Activated naive CD4-positive, alpha-beta T cell treated with anti-CD3 and anti-CD28 coated beads, Interleukin-2, amount 50 U/mL, for 72 hours (primary cell): ENCODE measurements at regions not wholly inside any gene's neighbourhood (a gene's known extent, or its start where the extent isn't known, plus 50 kb on each side); places are given as distances from the start of the nearest gene placed in this dataset.

Experiments used
- ATAC-seq, 2 donors: fragments of 150-1000 bp; cut with Tn5 transposase; 2 replicates each; pipeline ENCODE4 v1.10.0; 2021; ENCODE audit warnings: mild to moderate bottlenecking in 2 of 2, moderate library complexity in 2 of 2
- DNase-seq, 2 donors: peaks; one replicate each; pipeline ENCODE4 v3.0.0; 2021 to 2022; ENCODE audit warnings: low spot score in 2 of 2
- H3K27ac Mint-ChIP-seq, 2 donors: one replicate each; pipeline ENCODE4 v1.8.0; 2022; ENCODE audit warnings: mild to moderate bottlenecking in 2 of 2, mixed read lengths in 2 of 2
- H3K36me3 Mint-ChIP-seq, 2 donors: one replicate each; pipeline ENCODE4 v1.8.0; 2022; ENCODE audit warnings: mixed read lengths in 2 of 2
- H3K9me3 Mint-ChIP-seq, 2 donors: one replicate each; pipeline ENCODE4 v1.8.0; 2022; ENCODE audit warnings: mixed read lengths in 2 of 2

DNA sequence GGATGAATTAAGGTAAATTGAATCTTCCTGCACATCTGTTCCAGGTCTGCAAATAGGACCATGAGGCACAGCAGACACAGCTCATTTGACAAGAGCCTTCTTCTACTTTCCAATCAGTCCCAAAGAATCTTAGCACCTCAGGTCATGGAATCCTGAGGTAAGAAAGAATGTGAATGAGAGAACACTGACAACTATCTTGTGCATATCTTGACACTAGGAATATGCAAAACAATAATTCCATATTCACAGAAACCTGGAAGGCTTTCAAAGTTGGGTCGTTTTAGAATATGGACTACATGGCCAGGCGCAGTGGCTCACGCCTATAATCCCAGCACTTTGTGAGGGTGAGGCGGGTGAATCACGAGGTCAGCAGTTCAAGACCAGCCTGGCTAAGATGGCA is 1009.4 kb upstream of the GOT2 start:
- DNase-seq (no peak), ATAC-seq (no peak)
- Mint-ChIP-seq H3K27ac (no peak overlapping the region), H3K9me3 (peaks cover 8 to 11% of the 10 kb centered on the region in 2 donors), H3K36me3 (no peaks in the 10 kb centered on the region)

DNA sequence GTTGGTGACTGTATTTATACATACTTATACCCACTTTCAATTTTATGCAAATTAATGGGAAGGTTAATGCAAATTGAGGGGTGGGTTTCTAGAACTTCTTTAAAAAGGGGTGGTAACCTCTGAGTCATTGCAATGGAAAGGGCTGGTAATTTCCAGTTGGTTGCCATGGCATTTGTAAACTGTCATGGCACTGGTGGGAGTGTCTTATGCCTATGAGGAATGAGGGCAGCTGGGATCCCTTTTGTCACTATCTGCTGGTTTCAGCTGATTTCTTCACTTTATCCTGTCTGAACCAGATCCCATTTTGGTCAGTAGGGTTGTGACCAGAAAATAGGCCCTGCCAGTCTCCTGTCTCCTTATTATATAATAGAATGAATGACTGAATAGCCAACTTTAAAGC is 1006.7 kb upstream of the GOT2 start:
- peaks cover 3 to 6% of the 10 kb centered on the region in 2 donors for H3K9me3 Mint-ChIP-seq
- H3K36me3 Mint-ChIP-seq, result no peaks in the 10 kb centered on the region
- H3K27ac Mint-ChIP-seq, result no peak overlapping the region
- DNase-seq, result no peak
- ATAC-seq, result no peak

DNA sequence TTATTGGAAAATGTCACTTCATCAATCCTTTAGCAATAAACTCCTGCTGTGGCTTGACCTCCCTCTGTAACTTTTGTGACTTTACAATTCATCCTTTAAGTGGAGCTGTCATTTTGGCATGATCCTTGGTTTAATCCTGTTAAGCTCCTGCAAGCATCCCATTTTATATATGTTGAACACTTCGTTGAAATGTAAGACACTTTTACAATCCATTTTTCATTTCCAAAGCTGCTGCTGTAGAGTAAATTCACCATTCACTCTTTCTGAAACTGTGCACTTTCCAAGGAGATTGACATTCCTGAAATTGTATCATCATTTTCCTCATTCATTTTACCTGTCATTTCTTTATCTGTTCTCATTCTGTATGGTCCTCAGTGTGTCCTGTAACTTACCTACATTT is 1003.2 kb upstream of the GOT2 start:
- Mint-ChIP-seq H3K27ac (no peak overlapping the region), H3K36me3 (no peaks in the 10 kb centered on the region), H3K9me3 (peaks cover 2 to 9% of the 10 kb centered on the region in 2 donors)
- no peak for DNase-seq
- ATAC-seq, result no peak

DNA sequence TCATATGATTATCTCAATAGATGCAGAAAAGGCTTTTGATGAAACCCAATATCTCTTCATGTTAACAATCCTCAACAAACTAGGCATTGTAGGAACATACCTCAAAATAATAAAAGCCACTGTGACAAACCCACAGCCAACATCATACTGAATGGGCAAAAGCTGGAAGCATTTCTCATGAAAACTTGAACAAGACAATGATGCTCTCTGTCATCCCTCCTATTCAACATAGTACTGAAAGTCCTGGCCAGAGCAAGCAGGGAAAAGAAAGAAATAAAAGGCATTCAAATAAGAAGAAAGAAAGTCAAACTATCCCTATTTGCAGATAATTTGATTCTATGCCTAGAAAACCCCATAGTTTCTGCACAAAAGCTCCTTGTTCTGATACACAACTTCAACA is 999.2 kb upstream of the GOT2 start:
- peaks cover 9 to 30% of the 10 kb centered on the region in 2 donors for H3K9me3 Mint-ChIP-seq
- ATAC-seq, result no peak
- no peak for DNase-seq
- no peak overlapping the region for H3K27ac Mint-ChIP-seq
- H3K36me3 Mint-ChIP-seq, result no peaks in the 10 kb centered on the region

DNA sequence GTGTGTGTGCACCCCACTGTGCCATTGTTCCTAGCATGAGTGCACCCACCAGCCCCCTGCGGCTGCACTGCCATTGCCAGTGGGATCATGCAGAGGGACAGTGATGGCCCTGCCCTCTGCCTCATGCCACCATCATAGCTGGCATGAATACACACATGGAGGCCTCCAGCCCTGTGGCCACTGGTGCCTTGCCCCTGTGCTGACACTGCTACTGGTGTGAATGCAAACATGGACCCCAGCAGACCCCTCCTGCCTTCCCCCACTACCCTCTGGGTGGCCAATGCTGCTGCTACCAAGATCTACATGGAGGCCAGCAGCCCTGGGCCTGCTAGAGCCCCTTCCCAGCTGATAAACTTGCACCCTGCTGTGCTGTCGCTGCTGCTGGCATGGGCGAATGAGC is 995.5 kb upstream of the GOT2 start:
- ATAC-seq (no peak), DNase-seq (no peak)
- Mint-ChIP-seq H3K9me3 (peaks cover 15 to 30% of the 10 kb centered on the region in 2 donors), H3K27ac (no peak overlapping the region), H3K36me3 (no peaks in the 10 kb centered on the region)

DNA sequence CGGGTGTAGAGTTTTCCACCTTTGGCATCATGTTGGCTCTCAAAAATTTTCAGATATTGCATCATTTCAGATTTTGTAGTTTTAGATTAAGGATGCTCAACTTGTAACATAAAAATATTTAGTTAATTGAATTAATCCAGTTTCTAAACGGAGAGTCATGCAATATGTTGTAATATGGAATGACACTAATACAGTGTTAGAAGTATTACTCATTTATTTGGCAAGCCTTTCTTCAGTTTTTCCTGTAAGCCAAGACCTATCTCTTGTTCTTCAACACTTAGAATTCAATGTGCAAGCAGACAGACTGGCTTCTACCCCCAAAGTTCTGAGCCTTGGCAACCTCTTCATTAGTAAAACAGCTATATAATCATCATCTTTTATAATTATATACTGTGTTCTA is 985.0 kb upstream of the GOT2 start:
- ATAC-seq (no peak), DNase-seq (no peak)
- H3K36me3 Mint-ChIP-seq, result no peaks in the 10 kb centered on the region
- no peaks in the 10 kb centered on the region for H3K9me3 Mint-ChIP-seq
- no peak overlapping the region for H3K27ac Mint-ChIP-seq

DNA sequence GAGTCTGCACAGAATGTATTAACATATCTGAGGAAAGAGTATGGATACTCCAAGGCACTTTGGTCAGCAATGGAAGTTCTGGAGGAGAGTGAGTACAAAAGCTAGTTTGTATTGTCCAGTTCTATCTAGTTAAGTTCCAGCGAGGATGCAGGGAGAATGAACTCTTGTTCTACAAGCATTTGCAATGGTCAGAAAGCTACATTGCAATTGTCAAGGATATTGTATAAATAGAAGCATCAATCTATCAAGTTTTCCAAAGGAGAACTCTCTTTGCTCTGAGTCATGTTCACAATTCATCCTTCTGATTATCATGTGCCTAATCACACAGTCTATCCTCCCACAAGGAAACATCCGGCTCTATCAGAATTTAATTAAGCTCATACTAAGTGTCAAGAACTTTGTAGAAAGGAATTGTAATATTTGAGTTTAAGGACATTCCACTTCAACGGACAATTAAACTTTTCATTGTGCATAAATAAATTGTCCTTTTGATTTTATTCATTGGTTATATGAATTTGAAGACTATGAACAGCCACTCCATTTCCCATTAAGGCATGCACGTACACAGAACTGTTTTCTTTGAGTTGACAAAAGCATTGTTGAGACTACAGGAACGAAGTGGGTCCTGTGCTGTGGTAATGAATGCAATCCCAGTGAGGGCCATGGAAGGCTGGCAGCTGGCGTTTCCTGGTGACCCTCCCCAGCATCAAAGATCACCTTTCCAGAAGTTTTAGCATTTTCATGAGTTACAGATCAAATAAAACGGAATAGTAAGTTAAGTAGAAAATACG is 973.5 kb upstream of the GOT2 start:
- ATAC-seq (no peak), DNase-seq (no peak)
- H3K36me3 Mint-ChIP-seq, result no peaks in the 10 kb centered on the region
- peaks cover 0 to 10% of the 10 kb centered on the region in 2 donors for H3K9me3 Mint-ChIP-seq
- H3K27ac Mint-ChIP-seq, result no peak overlapping the region

DNA sequence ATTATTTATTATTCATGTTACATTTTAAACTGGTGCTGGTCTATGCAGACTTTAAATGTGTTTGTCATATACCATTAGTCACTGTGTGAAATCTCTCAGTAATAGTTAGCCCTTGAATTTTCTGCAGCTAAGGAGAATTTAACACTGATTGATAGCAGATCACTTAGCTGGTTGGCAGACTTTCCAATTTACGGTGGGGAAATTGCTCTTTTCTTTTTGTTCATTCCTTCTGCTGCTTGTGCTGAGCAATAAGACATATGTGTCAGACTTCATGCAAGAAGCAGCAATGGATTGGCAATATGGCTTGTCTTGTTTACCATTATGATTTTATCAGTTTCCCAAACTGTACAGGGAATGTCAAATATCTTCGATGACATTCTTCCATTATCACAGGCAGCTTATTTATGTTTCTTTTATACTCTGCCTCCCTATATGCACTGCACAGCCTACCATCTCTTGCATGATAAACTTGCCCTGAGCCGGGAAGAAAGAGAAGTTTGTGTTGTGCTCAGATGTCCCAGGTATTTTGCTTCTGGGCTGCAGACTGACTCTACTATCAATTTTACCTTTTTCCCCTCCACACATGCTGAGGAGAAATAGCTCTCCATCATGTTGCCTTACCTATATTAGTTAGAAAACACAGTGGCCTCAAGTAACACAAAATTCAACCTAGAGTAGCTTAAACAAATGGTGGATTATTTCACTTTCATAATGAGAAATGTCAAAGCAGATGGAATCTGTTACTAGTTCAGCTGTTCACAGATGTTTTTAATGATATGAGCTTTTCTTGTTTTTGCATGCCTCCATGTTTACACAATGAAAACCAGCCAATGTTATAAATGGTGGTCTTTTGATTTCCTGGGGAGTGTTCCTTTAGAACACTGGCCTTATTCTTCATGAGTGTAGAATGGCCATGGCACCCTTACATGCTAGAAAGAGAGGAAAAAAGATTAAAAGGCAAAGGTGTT is 968.1 kb upstream of the GOT2 start:
- peaks cover 0 to 6% of the 10 kb centered on the region in 2 donors for H3K9me3 Mint-ChIP-seq
- DNase-seq, result no peak
- no peak for ATAC-seq
- no peak overlapping the region for H3K27ac Mint-ChIP-seq
- no peaks in the 10 kb centered on the region for H3K36me3 Mint-ChIP-seq

DNA sequence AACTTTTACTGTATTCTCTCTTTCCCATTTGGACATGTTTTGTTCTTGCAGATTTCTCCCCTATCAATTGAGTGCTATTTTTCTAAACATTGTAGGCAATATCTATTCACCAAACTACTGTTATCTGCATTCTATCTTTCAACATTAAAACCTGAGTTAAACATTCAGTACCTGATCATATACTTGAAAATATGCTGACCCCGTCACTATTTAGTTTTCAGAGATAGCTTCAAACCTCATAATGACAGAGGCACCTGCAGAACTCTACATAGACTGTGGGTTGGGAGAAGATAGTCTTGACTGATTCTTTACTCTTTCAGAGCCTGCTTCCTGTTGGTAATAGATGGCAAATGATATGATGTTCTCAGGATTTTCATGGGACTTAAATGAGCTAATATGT is 965.7 kb upstream of the GOT2 start:
- ATAC-seq (no peak), DNase-seq (no peak)
- Mint-ChIP-seq H3K9me3 (peaks cover 0 to 5% of the 10 kb centered on the region in 2 donors), H3K27ac (no peak overlapping the region), H3K36me3 (no peaks in the 10 kb centered on the region)

DNA sequence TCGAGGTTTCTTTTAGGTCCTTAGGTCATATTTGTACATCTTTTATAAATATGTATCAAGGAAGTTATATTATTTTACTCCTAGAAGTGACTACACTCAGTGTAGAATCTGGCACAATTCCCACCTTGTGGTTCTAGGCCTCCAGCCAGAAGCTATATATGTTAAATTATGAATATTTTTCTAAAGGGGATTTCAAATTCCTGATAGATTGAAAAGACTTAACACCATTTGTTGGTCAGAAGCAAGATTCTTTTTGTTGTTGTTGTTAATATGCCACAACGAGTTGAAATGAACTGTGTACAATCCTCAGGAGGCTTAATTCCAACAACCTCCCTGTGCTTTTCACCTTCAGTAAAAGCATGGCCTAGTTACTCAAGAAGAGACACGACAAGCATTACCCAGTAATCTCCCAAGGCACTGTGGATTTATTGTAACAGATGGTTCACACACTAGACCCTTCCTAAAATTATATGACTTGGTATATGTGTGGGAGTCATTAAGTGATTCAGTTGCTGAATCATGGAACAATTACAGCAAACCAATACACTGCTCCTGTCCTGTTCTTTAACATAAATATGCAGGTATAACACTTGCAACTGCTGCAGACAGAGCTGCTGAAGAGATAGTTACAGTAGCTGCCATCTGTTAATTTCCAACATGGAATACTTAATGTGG is 964.4 kb upstream of the GOT2 start:
- DNase-seq (no peak), ATAC-seq (no peak)
- Mint-ChIP-seq H3K27ac (no peak overlapping the region), H3K36me3 (no peaks in the 10 kb centered on the region), H3K9me3 (peaks cover 0 to 5% of the 10 kb centered on the region in 2 donors)

DNA sequence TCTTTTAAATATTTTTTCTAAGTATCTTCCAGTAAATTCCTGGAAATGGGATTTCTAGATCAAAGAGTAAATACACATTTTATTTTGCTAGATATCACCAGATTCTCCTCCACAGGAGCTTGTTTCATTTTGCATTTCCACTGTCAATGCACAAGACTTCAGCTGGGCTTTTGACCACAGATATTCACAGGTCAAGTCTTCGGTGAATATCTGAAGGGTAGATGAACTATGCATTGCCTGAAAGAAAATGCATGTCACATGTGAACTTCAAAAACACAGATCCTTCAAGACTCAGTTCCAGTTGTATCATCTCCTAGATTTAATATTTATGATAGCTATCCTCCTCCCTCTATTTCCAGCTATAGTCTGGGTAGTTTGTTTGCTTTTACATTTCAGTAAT is 963.6 kb upstream of the GOT2 start:
- Mint-ChIP-seq H3K36me3 (no peaks in the 10 kb centered on the region), H3K9me3 (peaks cover 0 to 5% of the 10 kb centered on the region in 2 donors), H3K27ac (no peak overlapping the region)
- no peak for DNase-seq
- ATAC-seq, result no peak

DNA sequence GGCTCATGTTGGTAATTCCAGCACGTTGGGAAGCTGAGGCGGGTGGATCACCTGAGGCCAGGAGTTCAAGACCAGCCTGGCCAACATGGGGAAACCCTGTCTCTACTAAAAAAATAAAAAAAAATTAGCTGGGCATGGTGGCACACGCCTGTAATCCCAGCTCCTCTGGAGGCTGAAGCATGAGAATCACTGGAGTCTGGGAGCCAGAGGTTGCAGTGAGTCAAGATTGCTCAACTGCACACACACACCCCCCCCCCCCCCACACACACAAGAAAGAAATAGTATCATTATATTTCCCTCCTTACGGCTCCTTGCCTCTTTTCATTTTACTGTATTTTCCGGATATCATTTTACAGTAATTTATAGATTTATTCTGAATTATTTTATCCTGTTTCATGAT is 963.1 kb upstream of the GOT2 start:
- no peak for ATAC-seq
- Mint-ChIP-seq H3K36me3 (no peaks in the 10 kb centered on the region), H3K9me3 (peaks cover 0 to 5% of the 10 kb centered on the region in 2 donors), H3K27ac (no peak overlapping the region)
- no peak for DNase-seq

DNA sequence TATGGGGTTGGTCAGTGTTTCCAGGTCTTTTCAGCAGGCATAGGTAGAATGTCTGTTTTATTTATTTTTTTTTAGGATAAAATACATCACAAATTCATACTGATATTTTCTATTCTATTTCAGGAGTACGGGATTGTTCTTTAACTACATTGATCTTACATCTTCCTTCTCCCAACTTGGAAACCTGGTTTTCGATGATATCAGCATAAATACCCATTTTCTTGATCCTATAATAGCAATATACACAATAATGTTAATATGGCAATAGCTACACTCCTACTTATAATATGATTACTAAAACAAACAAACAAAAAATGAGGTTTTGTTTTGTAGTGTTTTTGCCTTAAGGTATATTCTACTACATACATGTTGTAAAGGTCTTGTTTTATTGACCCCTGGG is 962.4 kb upstream of the GOT2 start:
- no peak overlapping the region for H3K27ac Mint-ChIP-seq
- ATAC-seq (no peak), DNase-seq (no peak)
- H3K9me3 Mint-ChIP-seq, result peaks cover 2 to 5% of the 10 kb centered on the region in 2 donors
- no peaks in the 10 kb centered on the region for H3K36me3 Mint-ChIP-seq

DNA sequence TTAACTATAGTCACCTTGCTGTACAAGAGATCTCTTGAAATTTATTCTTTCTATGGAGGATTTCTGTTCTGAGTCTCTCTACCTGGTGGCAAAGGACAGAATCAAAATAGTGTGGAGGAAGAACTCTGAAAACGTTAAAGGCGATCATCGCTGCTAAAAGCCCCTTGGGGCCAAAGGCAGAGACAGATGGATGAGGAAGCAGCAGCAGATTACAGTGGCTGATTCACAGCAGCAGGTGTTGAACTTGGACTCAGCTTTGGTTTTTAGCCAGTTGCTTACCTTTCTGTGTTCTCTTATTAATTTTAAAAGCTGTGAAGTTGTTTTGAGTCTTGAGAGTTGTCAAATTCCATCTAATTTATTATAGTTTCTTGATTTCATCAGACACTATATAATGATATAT is 956.1 kb upstream of the GOT2 start:
- Mint-ChIP-seq H3K9me3 (peaks cover 17 to 22% of the 10 kb centered on the region in 2 donors), H3K36me3 (no peaks in the 10 kb centered on the region), H3K27ac (no peak overlapping the region)
- no peak for DNase-seq
- ATAC-seq, result no peak

DNA sequence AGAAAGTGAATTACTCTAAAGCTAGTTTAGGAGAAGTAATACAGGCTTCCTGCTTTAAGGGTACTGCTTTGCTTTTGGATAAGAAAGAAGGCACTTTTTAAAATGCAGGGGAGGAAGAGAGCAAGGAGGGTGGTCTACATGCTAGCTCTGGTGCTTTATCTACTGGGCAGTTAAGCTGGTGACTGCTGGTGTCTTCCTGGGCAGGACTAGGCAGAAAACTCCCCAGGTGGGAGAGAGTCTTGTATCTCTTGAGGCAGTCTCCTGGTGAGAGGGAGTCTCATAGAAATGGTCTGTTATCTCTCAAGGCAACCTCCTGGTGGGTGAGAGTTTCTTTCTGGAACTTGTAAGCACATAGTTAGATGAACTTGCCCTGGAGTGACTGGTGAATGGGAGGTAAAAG is 953.9 kb upstream of the GOT2 start:
- peaks cover 20 to 25% of the 10 kb centered on the region in 2 donors for H3K9me3 Mint-ChIP-seq
- DNase-seq (no peak), ATAC-seq (no peak)
- no peaks in the 10 kb centered on the region for H3K36me3 Mint-ChIP-seq
- H3K27ac Mint-ChIP-seq, result no peak overlapping the region

DNA sequence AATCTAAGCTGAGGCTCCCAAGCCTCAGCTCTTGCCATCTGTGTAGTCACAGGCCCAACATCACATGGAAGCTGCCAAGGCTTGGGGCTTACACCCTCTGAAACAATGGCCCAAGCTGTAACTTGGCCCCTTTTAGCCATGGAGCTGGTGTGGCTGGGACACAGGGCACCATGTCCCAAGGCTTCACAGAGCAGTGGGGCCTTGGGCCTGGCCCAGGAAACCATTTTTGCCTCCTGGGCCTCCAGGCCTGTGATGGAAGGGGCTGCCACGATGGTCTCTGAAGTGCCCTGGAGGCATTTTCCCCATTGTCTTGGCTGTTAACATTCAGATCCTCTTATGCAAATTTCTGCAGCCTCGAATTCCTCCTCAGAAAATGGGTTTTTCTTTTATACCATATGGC is 952.3 kb upstream of the GOT2 start:
- Mint-ChIP-seq H3K9me3 (peaks cover 17 to 25% of the 10 kb centered on the region in 2 donors), H3K27ac (no peak overlapping the region), H3K36me3 (no peaks in the 10 kb centered on the region)
- DNase-seq (no peak), ATAC-seq (no peak)

DNA sequence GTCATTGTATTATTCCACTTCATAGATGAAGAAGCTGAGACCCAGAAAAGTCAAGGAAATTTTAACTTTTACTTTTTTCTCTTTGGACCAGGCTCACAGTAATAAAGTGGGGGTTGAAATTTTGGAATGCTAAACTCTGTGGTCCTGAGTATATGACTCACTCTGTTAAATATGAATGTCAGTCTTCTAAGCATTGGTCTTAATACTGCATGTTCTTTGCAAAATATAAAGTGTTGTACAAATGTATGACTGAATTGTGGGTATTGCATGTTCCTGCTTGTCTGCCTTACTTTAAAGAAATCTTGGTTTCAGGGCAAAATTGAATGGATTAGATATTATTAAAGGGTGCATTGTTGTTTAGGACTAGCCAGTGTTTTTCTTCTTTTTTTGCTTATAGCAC is 950.8 kb upstream of the GOT2 start:
- Mint-ChIP-seq H3K9me3 (peaks cover 14 to 25% of the 10 kb centered on the region in 2 donors), H3K36me3 (no peaks in the 10 kb centered on the region), H3K27ac (no peak overlapping the region)
- no peak for ATAC-seq
- DNase-seq, result no peak
